ENCODE measurements at regions not wholly inside any gene's neighbourhood (a gene's known extent, or its start where the extent isn't known, plus 50 kb on each side); places are given as distances from the start of the nearest gene placed in this dataset.

- TF ChIP-seq ZFP30 (CRISPR knock-in tag; IDR thresholded peaks at IDR 0.05) (no peak), TOX (CRISPR knock-in tag; IDR thresholded peaks at IDR 0.05; ENCODE audit: borderline replicate concordance) (no peak), ZNF565 (CRISPR knock-in tag; conservative IDR thresholded peaks at IDR 0.05; ENCODE audit: low read depth) (no peak), CREB5 (CRISPR knock-in tag; IDR thresholded peaks at IDR 0.05; ENCODE audit: low read depth) (no peak), PATZ1 (CRISPR knock-in tag; IDR thresholded peaks at IDR 0.05; ENCODE audit: borderline replicate concordance) (no peak), OSR1 (CRISPR knock-in tag; IDR thresholded peaks at IDR 0.05) (no peak), ISL1 (CRISPR knock-in tag; IDR thresholded peaks at IDR 0.05) (no peak)
- TF ChIP-seq, protein P1, sequence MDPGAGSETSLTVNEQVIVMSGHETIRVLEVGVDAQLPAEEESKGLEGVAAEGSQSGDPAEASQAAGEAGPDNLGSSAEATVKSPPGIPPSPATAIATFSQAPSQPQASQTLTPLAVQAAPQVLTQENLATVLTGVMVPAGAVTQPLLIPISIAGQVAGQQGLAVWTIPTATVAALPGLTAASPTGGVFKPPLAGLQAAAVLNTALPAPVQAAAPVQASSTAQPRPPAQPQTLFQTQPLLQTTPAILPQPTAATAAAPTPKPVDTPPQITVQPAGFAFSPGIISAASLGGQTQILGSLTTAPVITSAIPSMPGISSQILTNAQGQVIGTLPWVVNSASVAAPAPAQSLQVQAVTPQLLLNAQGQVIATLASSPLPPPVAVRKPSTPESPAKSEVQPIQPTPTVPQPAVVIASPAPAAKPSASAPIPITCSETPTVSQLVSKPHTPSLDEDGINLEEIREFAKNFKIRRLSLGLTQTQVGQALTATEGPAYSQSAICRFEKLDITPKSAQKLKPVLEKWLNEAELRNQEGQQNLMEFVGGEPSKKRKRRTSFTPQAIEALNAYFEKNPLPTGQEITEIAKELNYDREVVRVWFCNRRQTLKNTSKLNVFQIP (CRISPR knock-in tag; IDR thresholded peaks at IDR 0.05; ENCODE audit: borderline replicate concordance, low read depth) = no peak
Measured at GRCh38 chr2:76406134-76406855, 695.6 kb upstream of the GCFC2 start.

Measured in SK-N-SH treated with all-trans-retinoic acid at 6 μM for 48 hours (cell line).